ENCODE measurements at regions not wholly inside any gene's neighbourhood (a gene's known extent, or its start where the extent isn't known, plus 50 kb on each side); places are given as distances from the start of the nearest gene placed in this dataset.

GRCh38 chr6:105926318-105926717 is 159.8 kb upstream of the PRDM1 start:
- no peaks in the 10 kb centered on the region for H3K9me3 ChIP-seq (ENCODE audit: insufficient read depth, low read length)
- no peak overlapping the region for H3K9ac ChIP-seq (ENCODE audit: low read length)
- no peaks in the 10 kb centered on the region for H3K9me2 ChIP-seq (replicated peaks; ENCODE audit: insufficient read depth, low read length)
- no peaks in the 10 kb centered on the region for H3F3A ChIP-seq (ENCODE audit: insufficient read depth)
- H3K79me2 ChIP-seq (ENCODE audit: insufficient read depth, low read length) = no peaks in the 10 kb centered on the region
- H3K27ac ChIP-seq (ENCODE audit: low read depth, low read length) = no peak overlapping the region
- H3K36me3 ChIP-seq (ENCODE audit: low read length) = no peaks in the 10 kb centered on the region
- H4K20me1 ChIP-seq (ENCODE audit: low read depth, low read length) = no peaks in the 10 kb centered on the region
- no peak overlapping the region for H3K4me3 ChIP-seq (ENCODE audit: insufficient read depth, low read length, poor library complexity, severe bottlenecking)
- TF ChIP-seq CTCF (IDR thresholded peaks at IDR 0.05; ENCODE audit: insufficient read depth, low read length, poor library complexity, severe bottlenecking) (no peak), EZH2phosphoT487 (conservative IDR thresholded peaks at IDR 0.05; ENCODE audit: low read length) (no peak)
- no peaks in the 10 kb centered on the region for H3K27me3 ChIP-seq (ENCODE audit: low read length)
- no peak overlapping the region for H3K4me2 ChIP-seq (ENCODE audit: low read depth, low read length, poor library complexity, severe bottlenecking)
- H2AFZ ChIP-seq (ENCODE audit: low read depth, low read length, severe bottlenecking) = no peak overlapping the region

DNA sequence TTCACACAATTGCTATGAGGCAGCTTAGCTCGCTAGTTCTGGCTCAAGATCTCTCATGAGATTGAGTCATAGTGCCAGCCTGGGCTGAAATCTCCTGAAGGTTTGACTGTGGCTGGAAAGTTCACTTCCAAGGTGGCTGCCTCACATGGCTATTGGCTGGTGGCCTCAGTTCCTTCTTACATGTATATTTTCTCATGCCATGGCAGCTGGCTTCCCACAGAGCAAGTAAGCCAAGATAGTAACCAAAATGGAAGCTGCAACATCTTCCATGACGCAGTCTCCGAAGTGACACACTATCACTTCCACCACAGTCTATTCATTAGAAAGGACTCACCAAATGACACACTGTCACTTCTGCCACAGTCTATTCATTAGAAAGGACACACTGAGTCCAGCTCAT is 160.4 kb upstream of the PRDM1 start:
- Histone ChIP-seq H3K27ac (ENCODE audit: low read depth, low read length) (no peak overlapping the region), H3K9me2 (replicated peaks; ENCODE audit: insufficient read depth, low read length) (no peaks in the 10 kb centered on the region), H3F3A (ENCODE audit: insufficient read depth) (no peaks in the 10 kb centered on the region)

DNA sequence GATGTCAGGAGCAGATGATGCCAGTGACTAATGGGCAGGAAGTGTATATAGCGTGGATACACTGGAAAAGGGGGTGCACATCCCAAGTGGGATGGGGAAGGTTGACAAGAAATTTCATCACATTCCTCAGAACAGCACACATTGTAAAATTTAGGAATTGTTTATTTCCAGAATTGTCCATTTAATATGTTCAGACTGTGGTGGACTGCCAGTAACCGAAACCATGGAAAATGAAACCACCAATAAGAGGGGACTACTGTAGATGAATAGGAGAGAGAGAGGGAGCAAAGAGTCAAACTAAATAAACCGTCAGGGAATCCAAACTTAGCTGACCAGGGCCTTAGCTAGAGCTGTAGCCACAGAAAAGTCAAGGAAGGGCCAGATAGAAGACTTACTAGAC is 164.4 kb upstream of the PRDM1 start:
- H3F3A ChIP-seq (ENCODE audit: insufficient read depth) = no peaks in the 10 kb centered on the region
- no peak overlapping the region for H3K4me2 ChIP-seq (ENCODE audit: low read depth, low read length, poor library complexity, severe bottlenecking)
- TF ChIP-seq EZH2phosphoT487 (conservative IDR thresholded peaks at IDR 0.05; ENCODE audit: low read length) = no peak
- TF ChIP-seq CTCF (IDR thresholded peaks at IDR 0.05; ENCODE audit: insufficient read depth, low read length, poor library complexity, severe bottlenecking) = no peak
- H3K27ac ChIP-seq (ENCODE audit: low read depth, low read length) = no peak overlapping the region
- H3K9me2 ChIP-seq (replicated peaks; ENCODE audit: insufficient read depth, low read length) = no peaks in the 10 kb centered on the region
- no peak overlapping the region for H2AFZ ChIP-seq (ENCODE audit: low read depth, low read length, severe bottlenecking)
- H3K9me3 ChIP-seq (ENCODE audit: insufficient read depth, low read length) = no peaks in the 10 kb centered on the region
- H3K27me3 ChIP-seq (ENCODE audit: low read length) = no peaks in the 10 kb centered on the region
- H3K79me2 ChIP-seq (ENCODE audit: insufficient read depth, low read length) = no peaks in the 10 kb centered on the region
- no peaks in the 10 kb centered on the region for H3K36me3 ChIP-seq (ENCODE audit: low read length)
- H3K9ac ChIP-seq (ENCODE audit: low read length) = no peak overlapping the region
- H3K4me3 ChIP-seq (ENCODE audit: insufficient read depth, low read length, poor library complexity, severe bottlenecking) = no peak overlapping the region
- H4K20me1 ChIP-seq (ENCODE audit: low read depth, low read length) = no peaks in the 10 kb centered on the region

More for the DNA sequence above, 160.4 kb upstream of the PRDM1 start:
- Histone ChIP-seq H3K9me3 (ENCODE audit: insufficient read depth, low read length) (no peaks in the 10 kb centered on the region), H3K27me3 (ENCODE audit: low read length) (no peaks in the 10 kb centered on the region), H2AFZ (ENCODE audit: low read depth, low read length, severe bottlenecking) (no peak overlapping the region), H3K79me2 (ENCODE audit: insufficient read depth, low read length) (no peaks in the 10 kb centered on the region), H3K4me3 (ENCODE audit: insufficient read depth, low read length, poor library complexity, severe bottlenecking) (no peak overlapping the region), H3K4me2 (ENCODE audit: low read depth, low read length, poor library complexity, severe bottlenecking) (no peak overlapping the region), H3K36me3 (ENCODE audit: low read length) (no peaks in the 10 kb centered on the region), H4K20me1 (ENCODE audit: low read depth, low read length) (no peaks in the 10 kb centered on the region), H3K9ac (ENCODE audit: low read length) (no peak overlapping the region)
- TF ChIP-seq CTCF (IDR thresholded peaks at IDR 0.05; ENCODE audit: insufficient read depth, low read length, poor library complexity, severe bottlenecking) (no peak), EZH2phosphoT487 (conservative IDR thresholded peaks at IDR 0.05; ENCODE audit: low read length) (no peak)
